Middle frontal gyrus (tissue), 1 donor: ENCODE measurements at regions not wholly inside any gene's neighbourhood (a gene's known extent, or its start where the extent isn't known, plus 50 kb on each side); places are given as distances from the start of the nearest gene placed in this dataset.
"Not testable (repeated sequence)": the region's sequence is repeated elsewhere in the genome, so short reads cannot be mapped to it uniquely, and the experiment has no call there.

Source experiments
- DNase-seq: peaks from one replicate; pipeline ENCODE4 v3.0.0-alpha.2; 2015; ENCODE audit warnings: low spot score; ENCODE audit errors: extremely low spot score

GRCh38 chr7:84880326-84880997, 306.4 kb downstream of the SEMA3D start:
- not testable (repeated sequence) for DNase-seq

- no peak for DNase-seq
Observed at GRCh38 chr7:84879570-84880325, 307.1 kb downstream of the SEMA3D start.

GRCh38 chr7:84877943-84878570, 308.8 kb downstream of the SEMA3D start:
- DNase-seq = no peak

- no peak for DNase-seq
Observed at GRCh38 chr7:84876061-84876821, 310.6 kb downstream of the SEMA3D start.

GRCh38 chr7:84865560-84865959, 321.3 kb downstream of the SEMA3D start:
- no peak for DNase-seq

GRCh38 chr7:84857336-84857735, 329.5 kb downstream of the SEMA3D start:
- no peak for DNase-seq

- DNase-seq = no peak
Observed at GRCh38 chr7:84855758-84856157, 331.1 kb downstream of the SEMA3D start.

- DNase-seq = not testable (repeated sequence)
Observed at GRCh38 chr7:84848974-84849372, 337.9 kb downstream of the SEMA3D start.

GRCh38 chr7:84848219-84848973, 338.5 kb downstream of the SEMA3D start:
- no peak for DNase-seq

GRCh38 chr7:84847790-84848189, 339.1 kb downstream of the SEMA3D start:
- no peak for DNase-seq

GRCh38 chr7:84847038-84847437, 339.8 kb downstream of the SEMA3D start:
- DNase-seq = no peak

- DNase-seq = no peak
Observed at GRCh38 chr7:84845971-84846370, 340.9 kb downstream of the SEMA3D start.

- DNase-seq = no peak
Observed at GRCh38 chr7:84844771-84845170, 342.1 kb downstream of the SEMA3D start.

GRCh38 chr7:84841809-84842208, 345.0 kb downstream of the SEMA3D start:
- no peak for DNase-seq

- no peak for DNase-seq
Observed at GRCh38 chr7:84838857-84839256, 348.0 kb downstream of the SEMA3D start.

GRCh38 chr7:84837405-84837804, 349.5 kb downstream of the SEMA3D start:
- no peak for DNase-seq

- no peak for DNase-seq
Observed at GRCh38 chr7:84829719-84830118, 357.1 kb downstream of the SEMA3D start.

- DNase-seq = no peak
Observed at GRCh38 chr7:84824057-84824651, 362.7 kb downstream of the SEMA3D start.

GRCh38 chr7:84823530-84823929, 363.3 kb downstream of the SEMA3D start:
- no peak for DNase-seq

GRCh38 chr7:84822941-84823510, 363.8 kb downstream of the SEMA3D start:
- no peak for DNase-seq
